GM21737 (cell line): ENCODE measurements at regions not wholly inside any gene's neighbourhood (a gene's known extent, or its start where the extent isn't known, plus 50 kb on each side); places are given as distances from the start of the nearest gene placed in this dataset.

Experiments
- ATAC-seq: cut with Tn5 transposase; IDR thresholded peaks from one replicate; pipeline ENCODE4 v1.9.1; 2021; ENCODE audit warnings: mild to moderate bottlenecking, moderate library complexity; ENCODE audit not compliant: unreplicated experiment

- no peak for ATAC-seq
These were observed 52.4 kb upstream of the AGPS start for GRCh38 chr2:177340158-177340557.

- ATAC-seq: no peak
These were observed 49.8 kb upstream of the AGPS start for GRCh38 chr2:177342736-177343135.
